ENCODE measurements at regions not wholly inside any gene's neighbourhood (a gene's known extent, or its start where the extent isn't known, plus 50 kb on each side); places are given as distances from the start of the nearest gene placed in this dataset.

- no CpG with 5 or more reads among the region's 2 CpGs for WGBS, 2 donors (ENCODE audit: extremely low coverage in 2 of 2, insufficient read length in 2 of 2, insufficient replicate concordance in 1 of 2)
- no peak overlapping the region for H4K91ac ChIP-seq (ENCODE audit: low read depth, low read length, poor library complexity)
- no peak overlapping the region for H3K4ac ChIP-seq (ENCODE audit: low read length)
- H2BK5ac ChIP-seq (ENCODE audit: low read length), result no peak overlapping the region
- H3K9ac ChIP-seq (ENCODE audit: low read depth, low read length, poor library complexity), result no peak overlapping the region
- no peak overlapping the region for H3K14ac ChIP-seq (ENCODE audit: low read length)
- H2BK120ac ChIP-seq (ENCODE audit: low read depth, low read length), result no peak overlapping the region
- no peaks in the 10 kb centered on the region for H3K79me1 ChIP-seq (ENCODE audit: low read depth, low read length)
- no peaks in the 10 kb centered on the region for H3K9me3 ChIP-seq (replicated peaks in 1 of 2; ENCODE audit: control insufficient read depth in 2 of 2, insufficient read depth in 1 of 2, low read depth in 1 of 2, low read length in 2 of 2)
- H2BK15ac ChIP-seq (ENCODE audit: low read length), result no peak overlapping the region
- H3K4me3 ChIP-seq (ENCODE audit: low read length in 2 of 2), result no peak overlapping the region
- no peak for DNase-seq (ENCODE audit: low spot score)
- H2AFZ ChIP-seq (ENCODE audit: low read length), result no peak overlapping the region
- H3K4me1 ChIP-seq (ENCODE audit: control insufficient read depth in 2 of 2, insufficient read depth in 1 of 2, low read depth in 1 of 2, low read length in 2 of 2), result peaks cover 0 to 6% of the 10 kb centered on the region in 2 donors
- H2BK12ac ChIP-seq (ENCODE audit: low read length), result no peak overlapping the region
- H3K4me2 ChIP-seq (ENCODE audit: insufficient read depth, low read length, poor library complexity, severe bottlenecking), result no peak overlapping the region
- no peak overlapping the region for H4K8ac ChIP-seq (ENCODE audit: low read depth, low read length)
- H3K36me3 ChIP-seq (replicated peaks in 1 of 2; ENCODE audit: control insufficient read depth in 2 of 2, insufficient read depth in 2 of 2, low read length in 2 of 2), result no peaks in the 10 kb centered on the region
- H3K27ac ChIP-seq (replicated peaks; ENCODE audit: low read length), result no peak overlapping the region
- H2AK5ac ChIP-seq (ENCODE audit: low read depth, low read length), result no peak overlapping the region
- no peak overlapping the region for H3K18ac ChIP-seq (ENCODE audit: low read length)
- no peak overlapping the region for H3K23ac ChIP-seq (ENCODE audit: low read depth, low read length, poor library complexity)
- no peaks in the 10 kb centered on the region for H3K27me3 ChIP-seq (ENCODE audit: control insufficient read depth in 3 of 3, insufficient read depth in 3 of 3, low read depth in 1 of 3, low read length in 3 of 3)
Measured at GRCh38 chr2:175620106-175620505, 382.0 kb downstream of the LNPK start.

GRCh38 chr2:175619179-175620045 is 382.7 kb downstream of the LNPK start:
- H3K9ac ChIP-seq (ENCODE audit: low read depth, low read length, poor library complexity), result no peak overlapping the region
- H2AK5ac ChIP-seq (ENCODE audit: low read depth, low read length), result no peak overlapping the region
- no peak overlapping the region for H3K14ac ChIP-seq (ENCODE audit: low read length)
- no peak overlapping the region for H2BK5ac ChIP-seq (ENCODE audit: low read length)
- no peak overlapping the region for H3K4ac ChIP-seq (ENCODE audit: low read length)
- H3K36me3 ChIP-seq (replicated peaks in 1 of 2; ENCODE audit: control insufficient read depth in 2 of 2, insufficient read depth in 2 of 2, low read length in 2 of 2), result no peaks in the 10 kb centered on the region
- H3K4me1 ChIP-seq (ENCODE audit: control insufficient read depth in 2 of 2, insufficient read depth in 1 of 2, low read depth in 1 of 2, low read length in 2 of 2), result peaks cover 0 to 6% of the 10 kb centered on the region in 2 donors
- no peak overlapping the region for H3K18ac ChIP-seq (ENCODE audit: low read length)
- WGBS, 2 donors (ENCODE audit: extremely low coverage in 2 of 2, insufficient read length in 2 of 2, insufficient replicate concordance in 1 of 2), result no CpG with 5 or more reads among the region's 2 CpGs
- no peak overlapping the region for H3K23ac ChIP-seq (ENCODE audit: low read depth, low read length, poor library complexity)
- H4K91ac ChIP-seq (ENCODE audit: low read depth, low read length, poor library complexity), result no peak overlapping the region
- no peak overlapping the region for H3K4me2 ChIP-seq (ENCODE audit: insufficient read depth, low read length, poor library complexity, severe bottlenecking)
- H4K8ac ChIP-seq (ENCODE audit: low read depth, low read length), result no peak overlapping the region
- no peak overlapping the region for H3K4me3 ChIP-seq (ENCODE audit: low read length in 2 of 2)
- H3K9me3 ChIP-seq (replicated peaks in 1 of 2; ENCODE audit: control insufficient read depth in 2 of 2, insufficient read depth in 1 of 2, low read depth in 1 of 2, low read length in 2 of 2), result no peaks in the 10 kb centered on the region
- H3K27me3 ChIP-seq (ENCODE audit: control insufficient read depth in 3 of 3, insufficient read depth in 3 of 3, low read depth in 1 of 3, low read length in 3 of 3), result no peaks in the 10 kb centered on the region
- H3K27ac ChIP-seq (replicated peaks; ENCODE audit: low read length), result no peak overlapping the region
- H2BK120ac ChIP-seq (ENCODE audit: low read depth, low read length), result no peak overlapping the region
- no peak overlapping the region for H2BK15ac ChIP-seq (ENCODE audit: low read length)
- H2AFZ ChIP-seq (ENCODE audit: low read length), result no peak overlapping the region
- H2BK12ac ChIP-seq (ENCODE audit: low read length), result no peak overlapping the region
- no peaks in the 10 kb centered on the region for H3K79me1 ChIP-seq (ENCODE audit: low read depth, low read length)
- no peak for DNase-seq (ENCODE audit: low spot score)

DNA sequence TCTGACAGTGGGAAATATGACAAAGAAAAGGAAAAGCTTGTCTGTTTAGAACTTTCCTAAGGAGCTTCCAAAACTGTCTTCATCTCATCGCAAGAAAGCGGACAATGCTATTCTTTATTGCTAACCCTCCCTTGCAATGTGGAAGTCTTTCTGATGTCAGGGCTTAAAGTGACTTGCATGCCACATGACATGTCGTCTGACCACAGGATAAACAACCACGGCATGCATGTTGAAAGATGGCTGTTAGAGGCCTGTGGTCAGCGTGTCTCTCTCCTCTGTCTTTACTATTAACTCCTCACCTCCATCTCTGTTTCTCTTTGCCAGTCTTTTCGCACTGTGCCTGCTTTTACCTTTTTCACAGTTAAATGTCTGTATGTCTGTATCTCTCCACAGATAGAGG is 389.8 kb downstream of the LNPK start:
- Histone ChIP-seq H3K9ac (ENCODE audit: low read depth, low read length, poor library complexity) (no peak overlapping the region), H3K27me3 (ENCODE audit: control insufficient read depth in 3 of 3, insufficient read depth in 3 of 3, low read depth in 1 of 3, low read length in 3 of 3) (no peaks in the 10 kb centered on the region), H4K8ac (ENCODE audit: low read depth, low read length) (no peak overlapping the region), H3K14ac (ENCODE audit: low read length) (no peak overlapping the region), H2AFZ (ENCODE audit: low read length) (no peak overlapping the region), H3K36me3 (replicated peaks in 1 of 2; ENCODE audit: control insufficient read depth in 2 of 2, insufficient read depth in 2 of 2, low read length in 2 of 2) (no peaks in the 10 kb centered on the region), H3K4me2 (ENCODE audit: insufficient read depth, low read length, poor library complexity, severe bottlenecking) (no peak overlapping the region), H2BK15ac (ENCODE audit: low read length) (no peak overlapping the region), H3K79me1 (ENCODE audit: low read depth, low read length) (no peaks in the 10 kb centered on the region), H2BK120ac (ENCODE audit: low read depth, low read length) (no peak overlapping the region), H3K18ac (ENCODE audit: low read length) (no peak overlapping the region), H2AK5ac (ENCODE audit: low read depth, low read length) (no peak overlapping the region), H3K4me1 (ENCODE audit: control insufficient read depth in 2 of 2, insufficient read depth in 1 of 2, low read depth in 1 of 2, low read length in 2 of 2) (no peaks in the 10 kb centered on the region), H2BK12ac (ENCODE audit: low read length) (no peak overlapping the region), H3K4ac (ENCODE audit: low read length) (no peak overlapping the region), H3K27ac (replicated peaks; ENCODE audit: low read length) (no peak overlapping the region), H3K9me3 (replicated peaks in 1 of 2; ENCODE audit: control insufficient read depth in 2 of 2, insufficient read depth in 1 of 2, low read depth in 1 of 2, low read length in 2 of 2) (no peaks in the 10 kb centered on the region), H3K23ac (ENCODE audit: low read depth, low read length, poor library complexity) (no peak overlapping the region), H2BK5ac (ENCODE audit: low read length) (no peak overlapping the region), H3K4me3 (ENCODE audit: low read length in 2 of 2) (no peak overlapping the region), H4K91ac (ENCODE audit: low read depth, low read length, poor library complexity) (no peak overlapping the region)
- WGBS, 2 donors (ENCODE audit: extremely low coverage in 2 of 2, insufficient read length in 2 of 2, insufficient replicate concordance in 1 of 2), result no CpG with 5 or more reads among the region's 6 CpGs
- DNase-seq (ENCODE audit: low spot score), result no peak

- Histone ChIP-seq H3K79me1 (ENCODE audit: low read depth, low read length) (no peaks in the 10 kb centered on the region), H2BK120ac (ENCODE audit: low read depth, low read length) (no peak overlapping the region), H4K91ac (ENCODE audit: low read depth, low read length, poor library complexity) (no peak overlapping the region), H3K14ac (ENCODE audit: low read length) (no peak overlapping the region), H3K4me1 (ENCODE audit: control insufficient read depth in 2 of 2, insufficient read depth in 1 of 2, low read depth in 1 of 2, low read length in 2 of 2) (no peaks in the 10 kb centered on the region), H3K27ac (replicated peaks; ENCODE audit: low read length) (no peak overlapping the region), H3K4ac (ENCODE audit: low read length) (no peak overlapping the region), H3K4me2 (ENCODE audit: insufficient read depth, low read length, poor library complexity, severe bottlenecking) (no peak overlapping the region), H3K23ac (ENCODE audit: low read depth, low read length, poor library complexity) (no peak overlapping the region), H3K27me3 (ENCODE audit: control insufficient read depth in 3 of 3, insufficient read depth in 3 of 3, low read depth in 1 of 3, low read length in 3 of 3) (no peaks in the 10 kb centered on the region), H3K36me3 (replicated peaks in 1 of 2; ENCODE audit: control insufficient read depth in 2 of 2, insufficient read depth in 2 of 2, low read length in 2 of 2) (no peaks in the 10 kb centered on the region), H3K4me3 (ENCODE audit: low read length in 2 of 2) (no peak overlapping the region), H2AK5ac (ENCODE audit: low read depth, low read length) (no peak overlapping the region), H2BK12ac (ENCODE audit: low read length) (no peak overlapping the region), H2BK15ac (ENCODE audit: low read length) (no peak overlapping the region), H2BK5ac (ENCODE audit: low read length) (no peak overlapping the region), H3K9ac (ENCODE audit: low read depth, low read length, poor library complexity) (no peak overlapping the region), H2AFZ (ENCODE audit: low read length) (no peak overlapping the region), H3K18ac (ENCODE audit: low read length) (no peak overlapping the region), H4K8ac (ENCODE audit: low read depth, low read length) (no peak overlapping the region), H3K9me3 (replicated peaks in 1 of 2; ENCODE audit: control insufficient read depth in 2 of 2, insufficient read depth in 1 of 2, low read depth in 1 of 2, low read length in 2 of 2) (no peaks in the 10 kb centered on the region)
- DNase-seq (ENCODE audit: low spot score), result no peak
- WGBS, 2 donors (ENCODE audit: extremely low coverage in 2 of 2, insufficient read length in 2 of 2, insufficient replicate concordance in 1 of 2), result no CpG with 5 or more reads among the region's 12 CpGs
Measured at GRCh38 chr2:175606010-175606841, 395.8 kb downstream of the LNPK start.

All from neuronal stem cell (in vitro differentiated cells).